IMR-90 (cell line): ENCODE measurements at regions not wholly inside any gene's neighbourhood (a gene's known extent, or its start where the extent isn't known, plus 50 kb on each side); places are given as distances from the start of the nearest gene placed in this dataset.

Source experiments
- ATAC-seq: fragments of 200-7000 bp; cut with Tn5 transposase; 2 replicates; pipeline ENCODE4 v1.9.1; 2020; ENCODE audit warnings: low read depth, mild to moderate bottlenecking, moderate library complexity
- BruUV-seq: library from RNA; stranded (reverse); fragments of 400-500 nt; replicated peaks from 2 replicates; lab custom pipeline; 2021; lab: Mats Ljungman, UMichigan
- CTCF ChIA-PET: fragments of 300-600 bp; formaldehyde crosslinking; extraction: SDS; loops from one replicate; lab custom pipeline; 2021; ENCODE audit warnings: antibody characterized with exemption; lab: Yijun Ruan, JAX
- POLR2A ChIA-PET: fragments of 300-600 bp; sonication (Branson Sonifier 250); formaldehyde crosslinking; loops from one replicate; lab custom pipeline; 2022; ENCODE audit warnings: antibody characterized with exemption; ENCODE audit not compliant: unreplicated experiment; lab: Charles Lee
- DNase-seq: peaks from one replicate; pipeline ENCODE4 v3.0.0; 2013
- H2AFZ ChIP-seq: replicated peaks from 2 replicates; pipeline ENCODE3; 2013; ENCODE audit warnings: low read length, mild to moderate bottlenecking; ENCODE audit not compliant: poor library complexity
- H2AK5ac ChIP-seq: 2 replicates; pipeline ENCODE4 v1.6.1; 2013; ENCODE audit warnings: low read depth, low read length, inconsistent platforms
- H2AK9ac ChIP-seq: replicated peaks from 2 replicates; pipeline ENCODE3; 2013; ENCODE audit warnings: mild to moderate bottlenecking, low read depth, low read length, moderate library complexity; ENCODE audit not compliant: poor library complexity
- H2BK120ac ChIP-seq: 2 replicates; pipeline ENCODE4 v1.6.1; 2013; ENCODE audit warnings: low read depth, low read length, inconsistent platforms
- H2BK15ac ChIP-seq: 3 replicates; pipeline ENCODE4 v1.6.1; 2013; ENCODE audit warnings: low read depth, low read length, inconsistent platforms
- H2BK20ac ChIP-seq: 2 replicates; pipeline ENCODE4 v1.6.1; 2013; ENCODE audit warnings: low read depth, mild to moderate bottlenecking, inconsistent platforms, low read length, moderate library complexity
- H2BK5ac ChIP-seq: 2 replicates; pipeline ENCODE4 v1.6.1; 2013; ENCODE audit warnings: mild to moderate bottlenecking, low read depth, low read length, inconsistent platforms; ENCODE audit not compliant: poor library complexity, severe bottlenecking
- H3K14ac ChIP-seq: replicated peaks from 2 replicates; pipeline ENCODE4 v1.6.1; 2013; ENCODE audit warnings: low read depth, low read length, inconsistent platforms
- H3K18ac ChIP-seq: 2 replicates; pipeline ENCODE4 v1.6.1; 2013; ENCODE audit warnings: low read depth, low read length, control low read depth
- H3K23ac ChIP-seq: 2 replicates; pipeline ENCODE4 v1.6.1; 2013; ENCODE audit warnings: low read depth, low read length, inconsistent platforms
- H3K27ac ChIP-seq: 2 replicates; pipeline ENCODE4 v1.5.1; 2013; ENCODE audit warnings: mild to moderate bottlenecking, control low read depth, low read length; ENCODE audit not compliant: insufficient read depth
- H3K27me3 ChIP-seq: 2 replicates; pipeline ENCODE4 v1.6.1; 2013; ENCODE audit warnings: low read length; ENCODE audit not compliant: control insufficient read depth, insufficient read depth
- H3K36me3 ChIP-seq: 2 replicates; pipeline ENCODE4 v1.6.1; 2013; ENCODE audit warnings: low read length, mixed read lengths; ENCODE audit not compliant: control insufficient read depth, insufficient read depth
- H3K4ac ChIP-seq: 2 replicates; pipeline ENCODE4 v1.6.1; 2013; ENCODE audit warnings: low read depth, low read length, inconsistent platforms
- H3K4me1 ChIP-seq: 2 replicates; pipeline ENCODE4 v1.6.1; 2013; ENCODE audit warnings: low read length, mixed read lengths; ENCODE audit not compliant: control insufficient read depth, insufficient read depth
- H3K4me2 ChIP-seq: 2 replicates; pipeline ENCODE4 v1.6.1; 2013; ENCODE audit warnings: low read depth, mild to moderate bottlenecking, control low read depth, low read length, moderate library complexity
- H3K4me3 ChIP-seq: 2 replicates; pipeline ENCODE4 v1.5.1; 2013; ENCODE audit warnings: low read depth, mild to moderate bottlenecking, control low read depth, low read length, moderate library complexity; ENCODE audit not compliant: insufficient read depth
- H3K56ac ChIP-seq: 2 replicates; pipeline ENCODE4 v1.6.1; 2013; ENCODE audit warnings: low read length, inconsistent platforms; ENCODE audit not compliant: insufficient read depth; ENCODE audit errors: extremely low read depth
- H3K79me1 ChIP-seq, 2 experiments: 2 replicates each; pipeline ENCODE4 v1.6.1; 2013; ENCODE audit warnings: low read length in 2 of 2, inconsistent platforms in 1 of 2, low read depth in 1 of 2
- H3K9ac ChIP-seq: 2 replicates; pipeline ENCODE4 v1.6.1; 2013; ENCODE audit warnings: low read depth, low read length, control low read depth
- H3K9me1 ChIP-seq: 2 replicates; pipeline ENCODE4 v1.6.1; 2013; ENCODE audit warnings: low read length, inconsistent platforms; ENCODE audit not compliant: insufficient read depth
- H3K9me3 ChIP-seq: 2 replicates; pipeline ENCODE4 v1.6.1; 2013; ENCODE audit warnings: low read length; ENCODE audit not compliant: control insufficient read depth, insufficient read depth
- H4K20me1 ChIP-seq: 2 replicates; pipeline ENCODE4 v1.6.1; 2013; ENCODE audit warnings: low read length, inconsistent platforms; ENCODE audit not compliant: insufficient read depth
- H4K5ac ChIP-seq: 2 replicates; pipeline ENCODE4 v1.6.1; 2013; ENCODE audit warnings: mild to moderate bottlenecking, low read depth, low read length, control low read depth
- H4K8ac ChIP-seq, 2 experiments: 2 replicates each; pipeline ENCODE4 v1.6.1; 2013; ENCODE audit warnings: low read depth in 2 of 2, low read length in 2 of 2, control low read depth in 1 of 2, inconsistent platforms in 1 of 2
- H4K91ac ChIP-seq: 2 replicates; pipeline ENCODE4 v1.6.1; 2013; ENCODE audit warnings: low read depth, low read length, inconsistent platforms; ENCODE audit not compliant: insufficient read depth
- CEBPB ChIP-seq: IDR thresholded peaks from 2 replicates; pipeline ENCODE4 v1.6.1; 2012; ENCODE audit warnings: low read depth, low read length, improper control_type of control experiment
- CHD1 ChIP-seq: IDR thresholded peaks from 2 replicates; pipeline ENCODE4 v1.6.1; 2012; ENCODE audit warnings: low read depth, low read length, improper control_type of control experiment
- FOS ChIP-seq: fragments of 150-350 bp; IDR thresholded peaks from 2 replicates; pipeline ENCODE4 v1.6.1; 2016; ENCODE audit warnings: low read depth, low read length
- MAFK ChIP-seq: IDR thresholded peaks from 2 replicates; pipeline ENCODE4 v1.6.1; 2012; ENCODE audit warnings: low read depth, low read length, improper control_type of control experiment
- MAZ ChIP-seq: IDR thresholded peaks from 2 replicates; pipeline ENCODE4 v1.6.1; 2012; ENCODE audit warnings: low read depth, mild to moderate bottlenecking, low read length, improper control_type of control experiment, moderate library complexity, borderline replicate concordance
- MXI1 ChIP-seq: IDR thresholded peaks from 2 replicates; pipeline ENCODE4 v1.6.1; 2012; ENCODE audit warnings: low read depth, mild to moderate bottlenecking, low read length, moderate library complexity, borderline replicate concordance
- NFE2L2 ChIP-seq: fragments of 150-350 bp; IDR thresholded peaks from 2 replicates; pipeline ENCODE4 v1.6.1; 2016; ENCODE audit warnings: low read depth, mild to moderate bottlenecking, low read length
- POLR2A ChIP-seq: IDR thresholded peaks from 2 replicates; pipeline ENCODE4 v1.6.1; 2012; ENCODE audit warnings: mild to moderate bottlenecking, low read depth, low read length
- RAD21 ChIP-seq: IDR thresholded peaks from 2 replicates; pipeline ENCODE4 v1.6.1; 2012; ENCODE audit warnings: low read length, improper control_type of control experiment
- RCOR1 ChIP-seq: IDR thresholded peaks from 2 replicates; pipeline ENCODE4 v1.6.1; 2012; ENCODE audit warnings: mild to moderate bottlenecking, low read length, improper control_type of control experiment; ENCODE audit not compliant: insufficient replicate concordance
- RFX5 ChIP-seq: IDR thresholded peaks from 2 replicates; pipeline ENCODE4 v1.8.0; 2012; ENCODE audit warnings: low read depth, mild to moderate bottlenecking, low read length, moderate library complexity
- SMC3 ChIP-seq: fragments of 150-350 bp; IDR thresholded peaks from 2 replicates; pipeline ENCODE4 v1.6.1; 2016; ENCODE audit warnings: low read depth, mild to moderate bottlenecking, antibody characterized with exemption, low read length, moderate library complexity
- dilution Hi-C: fragments of 300-500 bp; cut with HindIII; formaldehyde crosslinking; loops from one replicate; pipeline ENCODE4 v1.14.3; 2018; ENCODE audit warnings: low sequenced_read_pairs; ENCODE audit not compliant: unreplicated experiment
- in situ Hi-C: fragments of 300-500 bp; cut with MboI; formaldehyde crosslinking; loops from 3 replicates; pipeline ENCODE4 v1.14.3; 2019; ENCODE audit warnings: low sequenced_read_pairs, inconsistent platforms, mixed read lengths
- intact Hi-C: fragments of 100-400 bp; cut with micrococcal nuclease; formaldehyde crosslinking; loops from 2 replicates; pipeline ENCODE4 v1.10.0; 2022
- TF ChIP-seq, protein P1 (sequence below): conservative IDR thresholded peaks from 2 replicates; pipeline ENCODE4 v1.5.1; 2012; ENCODE audit warnings: mild to moderate bottlenecking, low read depth, low read length, improper control_type of control experiment
- TF ChIP-seq, protein P2 (sequence below): fragments of 150-350 bp; IDR thresholded peaks from 2 replicates; pipeline ENCODE4 v1.6.1; 2016; ENCODE audit warnings: low read depth, mild to moderate bottlenecking, low read length, moderate library complexity, borderline replicate concordance

DNA sequence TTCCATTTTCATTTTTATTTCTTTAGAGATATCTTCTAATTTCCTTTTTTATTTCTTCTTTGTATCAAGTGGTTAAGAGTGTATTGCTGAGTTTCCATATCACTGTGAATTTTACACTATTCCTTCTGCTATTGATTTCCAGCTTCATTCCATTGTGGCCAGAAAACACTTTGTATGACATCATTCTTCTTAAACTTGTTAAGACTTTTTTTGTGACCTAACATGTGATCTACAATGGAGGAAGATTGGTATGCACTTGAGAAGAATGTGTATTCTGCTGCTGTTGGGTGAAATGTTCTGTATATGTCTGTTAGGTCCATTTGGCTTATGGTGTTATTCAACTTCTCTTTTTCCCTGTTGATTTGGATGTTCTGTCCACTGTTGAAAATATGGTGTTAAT lies 274.2 kb upstream of the PUM3 start:
- Histone ChIP-seq H3K4me1 (no peaks in the 10 kb centered on the region), H3K9me1 (no peaks in the 10 kb centered on the region), H3K27me3 (no peaks in the 10 kb centered on the region), H3K56ac (no peak overlapping the region), H2AFZ (no peak overlapping the region), H2BK120ac (no peak overlapping the region), H3K4ac (no peak overlapping the region), H4K91ac (no peak overlapping the region), H3K9me3 (no peaks in the 10 kb centered on the region), H2AK9ac (no peak overlapping the region), H4K20me1 (no peaks in the 10 kb centered on the region), H3K79me1 (no peaks in the 10 kb centered on the region), H3K4me3 (no peak overlapping the region), H3K4me2 (no peak overlapping the region), H3K18ac (no peak overlapping the region), H2AK5ac (no peak overlapping the region), H3K27ac (no peak overlapping the region), H2BK5ac (no peak overlapping the region), H4K5ac (no peak overlapping the region), H3K9ac (no peak overlapping the region), H4K8ac (no peak overlapping the region), H2BK20ac (no peak overlapping the region), H3K14ac (no peak overlapping the region), H3K23ac (no peak overlapping the region), H3K36me3 (no peaks in the 10 kb centered on the region), H2BK15ac (no peak overlapping the region)
- POLR2A ChIA-PET: no interaction called here
- CTCF ChIA-PET: no interaction called here
- TF ChIP-seq, protein P1, sequence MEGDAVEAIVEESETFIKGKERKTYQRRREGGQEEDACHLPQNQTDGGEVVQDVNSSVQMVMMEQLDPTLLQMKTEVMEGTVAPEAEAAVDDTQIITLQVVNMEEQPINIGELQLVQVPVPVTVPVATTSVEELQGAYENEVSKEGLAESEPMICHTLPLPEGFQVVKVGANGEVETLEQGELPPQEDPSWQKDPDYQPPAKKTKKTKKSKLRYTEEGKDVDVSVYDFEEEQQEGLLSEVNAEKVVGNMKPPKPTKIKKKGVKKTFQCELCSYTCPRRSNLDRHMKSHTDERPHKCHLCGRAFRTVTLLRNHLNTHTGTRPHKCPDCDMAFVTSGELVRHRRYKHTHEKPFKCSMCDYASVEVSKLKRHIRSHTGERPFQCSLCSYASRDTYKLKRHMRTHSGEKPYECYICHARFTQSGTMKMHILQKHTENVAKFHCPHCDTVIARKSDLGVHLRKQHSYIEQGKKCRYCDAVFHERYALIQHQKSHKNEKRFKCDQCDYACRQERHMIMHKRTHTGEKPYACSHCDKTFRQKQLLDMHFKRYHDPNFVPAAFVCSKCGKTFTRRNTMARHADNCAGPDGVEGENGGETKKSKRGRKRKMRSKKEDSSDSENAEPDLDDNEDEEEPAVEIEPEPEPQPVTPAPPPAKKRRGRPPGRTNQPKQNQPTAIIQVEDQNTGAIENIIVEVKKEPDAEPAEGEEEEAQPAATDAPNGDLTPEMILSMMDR: no peak
- TF ChIP-seq POLR2A: no peak
- TF ChIP-seq RAD21: no peak
- TF ChIP-seq MAFK: no peak
- TF ChIP-seq NFE2L2: no peak
- TF ChIP-seq CEBPB: no peak
- TF ChIP-seq FOS: no peak
- TF ChIP-seq MAZ: no peak
- no peak for TF ChIP-seq CHD1
- TF ChIP-seq RCOR1: no peak
- TF ChIP-seq SMC3: no peak
- no peak for TF ChIP-seq RFX5
- TF ChIP-seq, protein P2, sequence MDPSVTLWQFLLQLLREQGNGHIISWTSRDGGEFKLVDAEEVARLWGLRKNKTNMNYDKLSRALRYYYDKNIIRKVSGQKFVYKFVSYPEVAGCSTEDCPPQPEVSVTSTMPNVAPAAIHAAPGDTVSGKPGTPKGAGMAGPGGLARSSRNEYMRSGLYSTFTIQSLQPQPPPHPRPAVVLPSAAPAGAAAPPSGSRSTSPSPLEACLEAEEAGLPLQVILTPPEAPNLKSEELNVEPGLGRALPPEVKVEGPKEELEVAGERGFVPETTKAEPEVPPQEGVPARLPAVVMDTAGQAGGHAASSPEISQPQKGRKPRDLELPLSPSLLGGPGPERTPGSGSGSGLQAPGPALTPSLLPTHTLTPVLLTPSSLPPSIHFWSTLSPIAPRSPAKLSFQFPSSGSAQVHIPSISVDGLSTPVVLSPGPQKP: no peak
- no peak for TF ChIP-seq MXI1
- in situ Hi-C loops (no loop called here), dilution Hi-C loops (no loop called here), intact Hi-C loops (no loop called here)
- no TSS peak for BruUV-seq
- no peak for DNase-seq
- ATAC-seq: no peak
